Gastrocnemius medialis (tissue), 4 donors: ENCODE measurements at regions not wholly inside any gene's neighbourhood (a gene's known extent, or its start where the extent isn't known, plus 50 kb on each side); places are given as distances from the start of the nearest gene placed in this dataset.

Experiments used
- POLR2A ChIP-seq, 2 donors: fragments of 450-650 bp; IDR thresholded peaks; one replicate each; pipeline ENCODE4 v1.6.1; 2017; ENCODE audit warnings: antibody characterized with exemption in 2 of 2, mild to moderate bottlenecking in 2 of 2, moderate library complexity in 2 of 2
- TF ChIP-seq, protein P1 (sequence below), 5 experiments: fragments of 450-650 bp in 3 of 5; fragments of 200-600 bp in 2 of 5; sonication (generic) in 2 of 5; IDR thresholded peaks in 4 of 5; conservative IDR thresholded peaks in 1 of 5; 1 replicate in 4 of 5; 2 replicates in 1 of 5; pipeline ENCODE4 v1.5.1; 2016 to 2019; ENCODE audit warnings: antibody characterized with exemption in 5 of 5, mild to moderate bottlenecking in 3 of 5, moderate library complexity in 3 of 5

DNA sequence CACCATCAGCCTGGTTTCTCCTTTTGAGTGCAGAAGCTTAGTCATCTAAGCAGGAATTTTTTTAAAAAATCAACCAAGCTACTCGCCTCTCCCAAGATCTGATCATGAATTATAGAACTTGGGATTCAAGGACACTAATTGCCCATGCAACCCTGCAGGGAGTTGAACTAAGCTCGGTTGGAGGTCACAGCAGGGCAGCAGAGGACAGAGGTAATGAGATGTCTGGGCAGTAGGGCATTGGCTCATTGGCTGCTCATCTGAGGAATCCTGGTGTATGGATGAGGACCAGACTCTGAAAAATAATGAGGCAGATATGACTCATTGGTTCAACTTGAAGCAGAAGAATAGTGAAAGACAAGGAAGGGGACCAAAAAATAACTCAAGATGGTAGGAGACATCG lies 111.8 kb upstream of the TLE1 start:
- TF ChIP-seq, protein P1, sequence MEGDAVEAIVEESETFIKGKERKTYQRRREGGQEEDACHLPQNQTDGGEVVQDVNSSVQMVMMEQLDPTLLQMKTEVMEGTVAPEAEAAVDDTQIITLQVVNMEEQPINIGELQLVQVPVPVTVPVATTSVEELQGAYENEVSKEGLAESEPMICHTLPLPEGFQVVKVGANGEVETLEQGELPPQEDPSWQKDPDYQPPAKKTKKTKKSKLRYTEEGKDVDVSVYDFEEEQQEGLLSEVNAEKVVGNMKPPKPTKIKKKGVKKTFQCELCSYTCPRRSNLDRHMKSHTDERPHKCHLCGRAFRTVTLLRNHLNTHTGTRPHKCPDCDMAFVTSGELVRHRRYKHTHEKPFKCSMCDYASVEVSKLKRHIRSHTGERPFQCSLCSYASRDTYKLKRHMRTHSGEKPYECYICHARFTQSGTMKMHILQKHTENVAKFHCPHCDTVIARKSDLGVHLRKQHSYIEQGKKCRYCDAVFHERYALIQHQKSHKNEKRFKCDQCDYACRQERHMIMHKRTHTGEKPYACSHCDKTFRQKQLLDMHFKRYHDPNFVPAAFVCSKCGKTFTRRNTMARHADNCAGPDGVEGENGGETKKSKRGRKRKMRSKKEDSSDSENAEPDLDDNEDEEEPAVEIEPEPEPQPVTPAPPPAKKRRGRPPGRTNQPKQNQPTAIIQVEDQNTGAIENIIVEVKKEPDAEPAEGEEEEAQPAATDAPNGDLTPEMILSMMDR (IDR thresholded peaks at IDR 0.05 in 4 of 5, conservative IDR thresholded peaks at IDR 0.05 in 1 of 5) = no peak
- no peak for TF ChIP-seq POLR2A (IDR thresholded peaks at IDR 0.05)
